ENCODE measurements at regions not wholly inside any gene's neighbourhood (a gene's known extent, or its start where the extent isn't known, plus 50 kb on each side); places are given as distances from the start of the nearest gene placed in this dataset.
A peak's percentile ranks its signal among the peaks of the same experiment; 100 is the strongest.
"Not testable (repeated sequence)": the region's sequence is repeated elsewhere in the genome, so short reads cannot be mapped to it uniquely, and the experiment has no call there.

- H3K4me1 ChIP-seq = peaks cover 11% of the 10 kb centered on the region
- H3K27me3 ChIP-seq = no peaks in the 10 kb centered on the region
- no peak overlapping the region for H3K27ac ChIP-seq
- no peak for DNase-seq
- no peak overlapping the region for H3K4me3 ChIP-seq
- 0 out of 2 replicates have a peak, but pooled peaks cover 3% of the 10 kb centered on the region for H3K9me3 ChIP-seq (replicated peaks)
- no peaks in the 10 kb centered on the region for H3K36me3 ChIP-seq
These were observed 128.7 kb downstream of the AKR1D1 start for GRCh38 chr7:138204982-138205298.

DNA sequence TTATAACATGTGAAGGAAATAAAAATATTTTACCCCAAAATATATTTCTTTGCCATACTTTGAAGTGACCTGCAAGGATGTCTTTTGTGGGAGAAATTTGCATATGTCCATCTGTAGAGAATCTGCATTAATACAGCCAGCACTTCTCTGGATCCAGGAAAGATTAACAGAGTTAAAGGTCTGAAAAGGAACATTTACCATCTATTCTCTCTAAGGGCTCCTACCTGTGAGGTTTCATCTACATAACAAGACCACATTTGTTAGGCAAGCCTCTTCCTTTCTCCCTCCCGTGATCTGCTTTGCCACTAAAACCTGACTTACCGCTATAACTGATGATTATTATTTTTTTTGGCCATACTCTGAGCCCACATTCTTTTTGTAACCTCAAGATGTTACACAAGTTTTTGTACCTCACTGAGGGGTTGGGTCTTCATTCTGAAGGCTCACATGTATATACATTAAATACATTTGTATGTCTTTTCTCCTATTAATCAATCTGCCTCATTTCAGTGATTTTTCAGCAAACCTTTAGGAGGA, 129.4 kb downstream of the AKR1D1 start:
- H3K4me1 ChIP-seq = peaks cover 11% of the 10 kb centered on the region
- no peak overlapping the region for H3K27ac ChIP-seq
- no peaks in the 10 kb centered on the region for H3K36me3 ChIP-seq
- 0 out of 2 replicates have a peak, but pooled peaks cover 3% of the 10 kb centered on the region for H3K9me3 ChIP-seq (replicated peaks)
- no peaks in the 10 kb centered on the region for H3K27me3 ChIP-seq
- no peak for DNase-seq
- no peak overlapping the region for H3K4me3 ChIP-seq

- H3K4me3 ChIP-seq = no peak overlapping the region
- no peaks in the 10 kb centered on the region for H3K36me3 ChIP-seq
- no peak for DNase-seq
- H3K27me3 ChIP-seq = no peaks in the 10 kb centered on the region
- 0 out of 2 replicates have a peak, but pooled peaks cover 3% of the 10 kb centered on the region for H3K9me3 ChIP-seq (replicated peaks)
- H3K27ac ChIP-seq = no peak overlapping the region
- H3K4me1 ChIP-seq = peaks cover 11% of the 10 kb centered on the region
These were observed 131.3 kb downstream of the AKR1D1 start for GRCh38 chr7:138207555-138207971.

DNA sequence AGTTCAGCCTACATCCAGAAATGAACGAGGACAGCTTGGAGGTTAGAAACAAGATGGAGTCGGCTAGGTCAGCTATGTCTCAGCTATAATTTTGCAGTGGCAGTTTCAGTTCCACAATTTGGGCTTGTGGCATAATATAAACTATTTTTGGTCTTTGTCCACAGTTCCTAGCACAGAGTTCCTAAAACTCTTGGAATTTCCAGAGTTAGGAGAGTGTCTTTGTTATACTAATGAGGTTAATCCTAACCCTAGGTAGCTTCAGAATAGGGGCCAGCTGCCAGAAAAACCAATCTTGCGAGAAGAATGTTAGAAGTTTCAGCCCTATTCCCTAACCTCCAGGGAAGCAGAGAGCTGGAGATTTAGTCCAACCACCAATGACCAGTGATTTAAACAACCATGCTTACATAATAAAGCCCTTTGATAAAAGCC, 131.9 kb downstream of the AKR1D1 start:
- Histone ChIP-seq H3K36me3 (no peaks in the 10 kb centered on the region), H3K27me3 (no peaks in the 10 kb centered on the region), H3K27ac (no peak overlapping the region), H3K4me3 (no peak overlapping the region), H3K4me1 (peaks cover 11% of the 10 kb centered on the region), H3K9me3 (replicated peaks) (0 out of 2 replicates have a peak, but pooled peaks cover 3% of the 10 kb centered on the region)
- DNase-seq = no peak

- Histone ChIP-seq H3K4me1 (peaks cover 11% of the 10 kb centered on the region), H3K27ac (no peak overlapping the region), H3K4me3 (no peak overlapping the region), H3K36me3 (no peaks in the 10 kb centered on the region), H3K27me3 (no peaks in the 10 kb centered on the region), H3K9me3 (replicated peaks) (0 out of 2 replicates have a peak, but pooled peaks cover 3% of the 10 kb centered on the region)
- no peak for DNase-seq
These were observed 132.6 kb downstream of the AKR1D1 start for GRCh38 chr7:138208864-138209263.

- Histone ChIP-seq H3K4me1 (no peaks in the 10 kb centered on the region), H3K27ac (no peak overlapping the region), H3K27me3 (no peaks in the 10 kb centered on the region), H3K36me3 (no peaks in the 10 kb centered on the region), H3K4me3 (no peak overlapping the region), H3K9me3 (replicated peaks) (no peaks in the 10 kb centered on the region; the same call in 1 of the 2 replicates)
- no peak for DNase-seq
These were observed 136.1 kb downstream of the AKR1D1 start for GRCh38 chr7:138212314-138212713.

DNA sequence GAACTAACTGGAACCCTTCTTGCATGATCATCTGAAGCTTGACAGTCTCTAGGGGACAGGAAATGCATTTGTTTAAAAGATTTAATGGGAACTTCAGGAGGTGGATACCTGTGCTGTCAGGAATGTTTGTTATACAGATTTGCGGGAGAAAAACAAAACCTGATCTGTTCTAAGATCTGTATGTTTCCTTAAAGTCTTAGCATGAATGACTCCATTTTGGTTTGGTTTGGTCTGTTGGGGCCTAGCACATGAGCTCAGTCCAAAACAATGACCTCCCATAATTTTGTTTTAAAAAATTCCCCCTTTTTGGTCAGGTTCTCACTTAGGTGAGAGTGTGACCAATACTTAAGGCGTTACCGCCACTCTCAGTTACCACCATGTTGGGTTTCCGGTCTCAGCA, 138.7 kb downstream of the AKR1D1 start:
- Histone ChIP-seq H3K27me3 (no peaks in the 10 kb centered on the region), H3K9me3 (replicated peaks) (no peaks in the 10 kb centered on the region; the same call in 1 of the 2 replicates), H3K4me1 (no peaks in the 10 kb centered on the region), H3K36me3 (no peaks in the 10 kb centered on the region), H3K4me3 (no peak overlapping the region), H3K27ac (no peak overlapping the region)
- no peak for DNase-seq

DNA sequence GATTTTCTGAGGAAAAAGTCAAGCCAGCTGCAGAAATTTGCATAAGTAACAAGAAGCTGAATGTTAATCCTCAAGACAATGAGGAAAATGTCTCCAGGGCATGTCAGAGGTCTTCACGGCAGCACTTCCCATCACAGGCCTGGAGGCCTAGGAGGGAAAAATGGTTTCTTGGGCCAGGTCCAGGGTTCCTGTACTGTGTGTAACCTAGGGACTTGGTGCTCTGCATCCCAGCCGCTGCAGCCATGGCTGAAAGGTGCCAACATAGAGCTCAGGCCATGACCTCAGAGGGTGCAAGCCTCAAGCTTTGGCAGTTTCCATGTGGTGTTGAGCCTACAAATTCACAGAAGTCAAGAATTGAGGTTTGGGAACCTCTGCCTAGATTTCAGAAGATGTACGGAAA, 144.1 kb downstream of the AKR1D1 start:
- not testable (repeated sequence) for H3K9me3 ChIP-seq (replicated peaks); H3K27ac ChIP-seq; DNase-seq; H3K4me3 ChIP-seq; H3K36me3 ChIP-seq; H3K27me3 ChIP-seq; H3K4me1 ChIP-seq

DNA sequence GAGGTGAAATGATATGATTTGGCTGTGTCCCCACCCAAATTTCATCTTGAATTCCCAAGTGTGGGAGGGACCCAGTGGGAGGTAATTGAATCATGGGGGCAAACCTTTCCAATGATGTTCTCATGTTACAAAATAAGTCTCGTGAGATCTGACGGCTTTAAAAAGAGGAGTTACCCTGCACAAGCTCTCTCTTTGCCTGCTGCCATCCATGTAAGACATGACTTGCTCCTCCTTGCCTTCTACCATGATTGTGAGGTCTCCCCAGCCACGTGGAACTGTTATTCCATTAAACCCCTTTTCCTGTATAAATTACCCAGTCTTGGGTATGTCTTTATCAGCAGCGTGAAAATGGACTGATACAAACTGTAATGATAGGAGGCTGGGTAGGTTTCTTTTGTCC, 145.1 kb downstream of the AKR1D1 start:
- H3K27me3 ChIP-seq; H3K27ac ChIP-seq; H3K4me1 ChIP-seq; DNase-seq; H3K4me3 ChIP-seq; H3K9me3 ChIP-seq (replicated peaks); H3K36me3 ChIP-seq: not testable (repeated sequence)

GRCh38 chr7:138223402-138223879, 147.2 kb downstream of the AKR1D1 start:
- no peak overlapping the region for H3K4me3 ChIP-seq
- H3K4me1 ChIP-seq = no peaks in the 10 kb centered on the region
- no peaks in the 10 kb centered on the region for H3K9me3 ChIP-seq (replicated peaks)
- no peak for DNase-seq
- H3K27ac ChIP-seq = no peak overlapping the region
- no peaks in the 10 kb centered on the region for H3K36me3 ChIP-seq
- H3K27me3 ChIP-seq = no peaks in the 10 kb centered on the region

- Histone ChIP-seq H3K27ac (no peak overlapping the region), H3K36me3 (no peaks in the 10 kb centered on the region), H3K27me3 (no peaks in the 10 kb centered on the region), H3K4me1 (no peaks in the 10 kb centered on the region), H3K9me3 (replicated peaks) (no peaks in the 10 kb centered on the region), H3K4me3 (no peak overlapping the region)
- peak; percentile 11 to 59 for DNase-seq
These were observed 149.8 kb downstream of the AKR1D1 start for GRCh38 chr7:138226001-138226476.

GRCh38 chr7:138226745-138227279, 150.6 kb downstream of the AKR1D1 start:
- H3K27ac ChIP-seq = no peak overlapping the region
- DNase-seq = no peak
- H3K27me3 ChIP-seq = no peaks in the 10 kb centered on the region
- H3K4me1 ChIP-seq = no peaks in the 10 kb centered on the region
- no peaks in the 10 kb centered on the region for H3K36me3 ChIP-seq
- no peaks in the 10 kb centered on the region for H3K9me3 ChIP-seq (replicated peaks)
- no peak overlapping the region for H3K4me3 ChIP-seq

DNA sequence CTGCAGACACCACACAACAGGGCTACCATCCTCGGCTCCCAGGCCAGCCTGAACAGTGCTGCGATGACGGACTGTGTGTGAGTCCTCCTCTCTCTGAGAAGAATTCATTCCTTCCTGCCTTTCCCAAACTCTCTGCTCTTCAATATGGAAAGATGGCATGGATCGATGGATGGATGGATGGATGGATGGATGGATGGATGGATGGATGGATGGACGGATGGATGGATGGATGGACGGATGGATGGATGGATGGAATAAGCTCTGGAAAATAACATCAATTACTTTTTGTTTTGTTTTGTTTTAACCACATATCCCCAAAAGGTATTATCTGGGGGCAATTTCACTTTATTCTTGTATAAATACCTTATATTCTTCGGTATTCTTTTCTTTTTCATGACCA, 151.9 kb downstream of the AKR1D1 start:
- no peaks in the 10 kb centered on the region for H3K27me3 ChIP-seq
- no peak overlapping the region for H3K27ac ChIP-seq
- H3K4me1 ChIP-seq = no peaks in the 10 kb centered on the region
- H3K4me3 ChIP-seq = no peak overlapping the region
- DNase-seq = no peak
- no peaks in the 10 kb centered on the region for H3K9me3 ChIP-seq (replicated peaks)
- no peaks in the 10 kb centered on the region for H3K36me3 ChIP-seq

DNA sequence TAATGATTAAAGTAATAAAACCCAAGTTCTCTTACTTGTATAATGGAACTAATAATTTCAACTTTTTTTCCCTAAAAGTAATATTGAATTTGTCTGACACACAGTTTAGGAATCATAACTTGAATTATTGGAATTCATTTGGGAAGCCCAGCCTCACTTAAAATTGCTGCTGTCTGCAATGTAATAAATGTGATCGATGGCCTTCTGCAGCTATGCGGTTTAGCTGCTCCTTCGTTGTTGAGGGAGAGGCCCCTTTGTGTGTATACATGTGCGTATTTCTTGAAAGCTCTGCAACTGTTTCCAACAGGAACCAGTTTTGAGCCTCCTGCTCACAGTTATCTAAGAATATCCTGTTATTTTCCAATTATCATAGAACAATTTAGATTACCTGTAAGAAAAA, 152.5 kb downstream of the AKR1D1 start:
- H3K27me3 ChIP-seq = no peaks in the 10 kb centered on the region
- no peaks in the 10 kb centered on the region for H3K4me1 ChIP-seq
- no peak for DNase-seq
- H3K27ac ChIP-seq = no peak overlapping the region
- H3K9me3 ChIP-seq (replicated peaks) = no peaks in the 10 kb centered on the region
- H3K36me3 ChIP-seq = no peaks in the 10 kb centered on the region
- H3K4me3 ChIP-seq = no peak overlapping the region

- Histone ChIP-seq H3K4me1 (no peaks in the 10 kb centered on the region), H3K27me3 (no peaks in the 10 kb centered on the region), H3K4me3 (no peak overlapping the region), H3K36me3 (no peaks in the 10 kb centered on the region), H3K27ac (no peak overlapping the region), H3K9me3 (replicated peaks) (no peaks in the 10 kb centered on the region)
- no peak for DNase-seq
These were observed 156.9 kb downstream of the AKR1D1 start for GRCh38 chr7:138233189-138233588.

- no peak for DNase-seq
- Histone ChIP-seq H3K36me3 (no peaks in the 10 kb centered on the region), H3K4me1 (no peaks in the 10 kb centered on the region), H3K27me3 (no peaks in the 10 kb centered on the region), H3K27ac (no peak overlapping the region), H3K4me3 (no peak overlapping the region), H3K9me3 (replicated peaks) (no peaks in the 10 kb centered on the region)
These were observed 158.9 kb downstream of the AKR1D1 start for GRCh38 chr7:138235207-138235606.
